Esophagus mucosa (tissue), 1 donor: ENCODE measurements at regions not wholly inside any gene's neighbourhood (a gene's known extent, or its start where the extent isn't known, plus 50 kb on each side); places are given as distances from the start of the nearest gene placed in this dataset.
"Not testable (repeated sequence)": the region's sequence is repeated elsewhere in the genome, so short reads cannot be mapped to it uniquely, and the experiment has no call there.

Experiments used
- ATAC-seq: fragments of 200-7000 bp; cut with Tn5 transposase; one replicate; pipeline ENCODE4 v1.9.1; 2020
- donor health status: DM: yes; HTN: yes; CAD: no.

DNA sequence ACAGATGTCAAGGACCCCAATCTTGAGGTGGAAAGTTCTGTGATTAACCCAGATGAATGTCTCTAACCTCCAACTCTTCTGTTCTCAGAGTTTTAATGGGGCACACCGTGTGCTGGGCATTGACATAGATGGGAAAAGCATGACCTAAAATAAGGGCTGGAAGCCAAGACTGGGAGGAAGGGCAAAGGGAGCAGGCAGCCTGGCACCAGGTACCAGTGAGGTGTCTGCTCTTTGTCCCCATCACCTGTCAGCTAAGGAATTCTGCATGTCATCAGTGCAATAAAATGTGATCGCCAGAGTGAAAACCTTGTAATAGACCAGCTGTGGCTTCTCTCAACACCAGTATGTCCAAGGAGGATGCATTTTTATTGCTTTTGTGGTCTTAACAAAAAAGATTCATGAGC is 143.5 kb upstream of the TPM1 start:
- ATAC-seq = no peak

DNA sequence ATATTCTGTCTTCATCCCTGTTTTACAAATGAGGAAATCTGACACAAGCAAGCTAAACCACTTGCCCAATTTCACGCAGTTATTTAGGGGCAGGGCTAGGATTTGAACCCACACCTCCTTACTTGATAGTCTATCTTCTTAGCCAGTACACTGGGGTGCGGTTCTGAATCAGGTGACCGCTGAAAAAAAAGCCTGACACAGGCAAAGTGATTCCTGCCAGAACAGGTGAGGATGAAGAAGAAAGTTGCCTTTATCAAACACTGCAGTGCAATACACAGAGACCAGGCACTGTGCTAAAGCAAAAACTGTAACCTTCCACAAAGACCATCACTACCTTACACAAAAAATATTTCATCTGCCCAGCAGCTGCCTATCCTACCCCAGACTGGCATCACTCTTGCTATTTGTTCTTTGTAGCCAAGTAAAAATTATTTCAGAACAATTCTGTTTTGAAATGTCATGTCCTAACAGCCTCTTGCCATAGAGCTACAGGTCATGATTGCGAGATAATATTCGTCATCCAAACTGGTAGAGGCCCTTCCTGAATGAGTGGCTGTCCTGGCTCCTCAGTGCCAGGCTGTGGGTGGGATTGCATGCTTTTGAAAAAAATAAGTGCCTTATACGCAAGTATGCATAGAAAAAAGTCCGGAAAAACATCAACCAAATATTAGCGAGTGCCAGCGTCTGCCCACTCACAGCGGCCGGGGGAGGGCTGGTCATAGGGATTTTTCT is 142.3 kb upstream of the TPM1 start:
- ATAC-seq = no peak

- ATAC-seq = no peak
Measured at GRCh38 chr15:62901087-62901486, 141.5 kb upstream of the TPM1 start.

DNA sequence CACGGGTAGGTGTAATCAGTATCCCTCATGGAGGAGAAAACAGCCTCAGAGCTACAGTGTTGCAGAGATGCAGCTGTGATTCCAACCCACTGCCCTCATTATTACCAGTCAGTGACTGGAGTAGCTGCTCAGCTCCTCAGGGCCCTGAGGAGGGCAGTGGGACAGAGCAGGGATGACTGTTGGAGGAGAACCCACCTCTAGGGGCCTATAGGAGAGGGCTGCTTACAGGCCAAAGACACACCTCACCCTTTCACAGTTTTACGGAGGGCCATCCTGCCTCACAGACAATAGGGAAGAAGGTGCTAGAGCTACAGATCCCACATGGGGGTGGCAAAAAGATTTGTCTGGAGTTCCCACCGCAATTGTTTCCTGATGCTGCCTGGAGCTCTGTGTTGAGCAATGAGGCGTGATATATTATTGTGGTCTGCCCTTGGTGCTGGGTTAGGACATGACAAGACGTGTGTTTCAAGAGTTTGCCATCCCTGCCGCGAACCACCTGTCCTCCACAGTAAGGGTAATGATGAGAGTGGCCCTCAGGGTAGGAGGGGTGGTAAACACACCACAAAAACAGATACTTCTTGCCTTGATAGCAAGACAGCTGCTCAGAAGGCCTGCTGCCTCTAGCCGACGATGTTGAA is 140.5 kb upstream of the TPM1 start:
- no peak for ATAC-seq

GRCh38 chr15:62902821-62903220 is 139.7 kb upstream of the TPM1 start:
- ATAC-seq = no peak

- ATAC-seq = no peak
Measured at GRCh38 chr15:62903437-62903836, 139.1 kb upstream of the TPM1 start.

GRCh38 chr15:62904041-62904910 is 138.3 kb upstream of the TPM1 start:
- no peak for ATAC-seq

DNA sequence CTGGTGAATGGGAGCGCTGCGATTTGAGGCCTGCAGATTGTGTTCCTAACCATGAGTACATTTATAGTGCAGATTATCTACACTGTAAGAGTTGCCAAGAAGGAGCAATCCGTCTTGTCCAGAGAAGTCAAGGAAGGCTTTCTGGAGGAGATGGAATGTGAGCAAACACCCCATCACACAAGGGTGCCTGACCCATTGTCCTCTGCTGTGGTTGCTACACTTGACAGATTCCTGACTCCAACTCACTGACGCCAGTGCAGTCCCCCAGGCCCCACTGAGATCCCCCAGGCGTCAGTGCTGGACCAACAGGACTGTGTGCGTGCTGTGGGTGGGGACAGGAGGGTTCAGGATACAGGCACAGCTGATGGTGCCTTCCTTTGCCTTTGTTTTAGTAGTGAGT is 135.9 kb upstream of the TPM1 start:
- ATAC-seq = no peak

- ATAC-seq = no peak
Measured at GRCh38 chr15:62907275-62907674, 135.3 kb upstream of the TPM1 start.

- not testable (repeated sequence) for ATAC-seq
Measured at GRCh38 chr15:62908341-62908740, 134.2 kb upstream of the TPM1 start.

- peak; percentile 17 for ATAC-seq
Measured at GRCh38 chr15:62909257-62909656, 133.3 kb upstream of the TPM1 start.

GRCh38 chr15:62912282-62912681 is 130.3 kb upstream of the TPM1 start:
- ATAC-seq = no peak

DNA sequence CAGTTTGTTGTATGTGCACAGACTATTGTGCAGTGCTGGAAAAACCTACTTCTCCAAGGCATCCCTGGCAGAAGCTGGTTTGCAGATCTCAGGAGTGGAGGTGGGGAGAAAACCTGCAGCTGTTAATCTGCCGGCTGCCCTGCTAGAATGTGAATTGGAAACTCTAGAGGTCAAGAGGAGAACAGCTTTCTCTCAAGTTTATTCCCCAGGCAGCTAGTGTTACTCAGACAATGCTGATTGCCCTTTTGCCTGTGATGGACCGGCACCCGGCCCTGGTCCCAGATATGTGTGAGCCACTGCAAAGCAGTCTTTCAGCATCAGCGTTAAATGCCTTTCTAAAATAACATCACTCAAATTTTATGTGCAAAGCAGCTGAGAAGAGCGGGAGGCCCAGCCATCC is 129.7 kb upstream of the TPM1 start:
- ATAC-seq = no peak

GRCh38 chr15:62913246-62913645 is 129.3 kb upstream of the TPM1 start:
- no peak for ATAC-seq

DNA sequence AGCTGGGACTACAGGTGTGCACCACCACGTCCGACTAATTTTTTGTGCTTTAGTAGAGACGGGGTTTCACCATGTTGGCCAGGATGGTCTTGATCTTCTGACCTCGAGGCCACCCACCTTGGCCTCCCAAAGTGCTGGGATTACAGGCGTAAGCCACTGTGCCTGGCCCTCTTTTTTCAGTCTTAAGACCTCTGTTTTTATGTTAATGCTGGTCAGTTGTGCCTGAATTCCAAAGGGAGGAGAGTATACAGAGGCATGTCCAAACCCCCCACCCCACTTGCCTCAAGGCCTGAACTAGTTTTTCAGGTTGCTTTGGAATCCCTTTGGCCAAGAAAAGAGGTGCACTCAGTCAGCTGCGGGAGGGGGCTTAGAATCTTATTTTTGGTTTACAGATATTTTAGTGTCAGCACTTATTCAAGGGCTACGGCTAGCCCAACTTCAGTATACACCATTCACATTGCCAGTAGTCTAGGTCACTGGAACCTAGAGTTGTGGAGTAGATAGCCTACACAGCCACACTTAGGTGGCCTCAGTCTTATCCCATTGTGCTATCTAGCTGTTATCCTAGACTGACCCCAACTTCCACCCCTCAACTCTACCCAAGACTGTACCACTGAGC is 128.0 kb upstream of the TPM1 start:
- no peak for ATAC-seq

GRCh38 chr15:62920682-62921502 is 121.7 kb upstream of the TPM1 start:
- ATAC-seq = no peak

GRCh38 chr15:62922514-62922913 is 120.0 kb upstream of the TPM1 start:
- ATAC-seq = no peak

- ATAC-seq = no peak
Measured at GRCh38 chr15:62925875-62926274, 116.7 kb upstream of the TPM1 start.

DNA sequence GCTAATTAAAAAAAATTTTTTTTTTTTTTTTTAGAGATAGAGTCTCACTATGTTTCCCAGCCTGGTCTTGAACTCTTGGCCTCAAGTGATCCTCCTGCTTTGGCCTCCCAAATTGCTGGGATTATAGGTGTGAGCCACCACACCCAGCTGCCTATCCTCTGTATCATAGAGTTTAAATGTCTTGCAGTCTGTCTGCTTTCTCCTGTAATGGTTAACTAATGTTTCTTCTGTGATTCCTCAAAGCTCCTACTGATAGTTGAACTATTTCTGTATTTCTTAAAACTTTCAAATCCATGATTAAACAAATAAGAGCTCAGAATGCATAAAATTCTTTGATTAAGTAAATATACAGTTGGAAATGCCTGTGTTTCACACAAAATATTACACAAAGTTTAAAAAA is 115.4 kb upstream of the TPM1 start:
- ATAC-seq = no peak

DNA sequence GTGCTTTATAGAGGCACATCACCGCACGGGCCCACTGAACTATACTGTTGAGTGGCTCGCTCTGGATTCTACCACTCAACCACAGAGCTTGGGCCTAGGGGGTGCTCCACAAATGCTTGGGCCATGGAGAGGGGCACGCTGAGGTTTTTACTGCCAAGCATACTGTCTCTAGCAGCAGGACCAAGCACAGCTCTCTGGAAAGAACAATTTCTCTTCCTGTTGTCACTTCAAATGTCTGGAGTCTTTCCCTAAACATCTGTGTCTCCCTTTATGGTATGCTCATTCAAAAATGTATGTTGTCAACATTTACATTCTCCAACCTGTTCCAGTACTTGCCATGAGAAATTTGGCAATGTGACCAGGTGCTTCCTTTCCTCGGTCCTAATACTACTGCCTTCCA is 114.7 kb upstream of the TPM1 start:
- ATAC-seq = no peak

DNA sequence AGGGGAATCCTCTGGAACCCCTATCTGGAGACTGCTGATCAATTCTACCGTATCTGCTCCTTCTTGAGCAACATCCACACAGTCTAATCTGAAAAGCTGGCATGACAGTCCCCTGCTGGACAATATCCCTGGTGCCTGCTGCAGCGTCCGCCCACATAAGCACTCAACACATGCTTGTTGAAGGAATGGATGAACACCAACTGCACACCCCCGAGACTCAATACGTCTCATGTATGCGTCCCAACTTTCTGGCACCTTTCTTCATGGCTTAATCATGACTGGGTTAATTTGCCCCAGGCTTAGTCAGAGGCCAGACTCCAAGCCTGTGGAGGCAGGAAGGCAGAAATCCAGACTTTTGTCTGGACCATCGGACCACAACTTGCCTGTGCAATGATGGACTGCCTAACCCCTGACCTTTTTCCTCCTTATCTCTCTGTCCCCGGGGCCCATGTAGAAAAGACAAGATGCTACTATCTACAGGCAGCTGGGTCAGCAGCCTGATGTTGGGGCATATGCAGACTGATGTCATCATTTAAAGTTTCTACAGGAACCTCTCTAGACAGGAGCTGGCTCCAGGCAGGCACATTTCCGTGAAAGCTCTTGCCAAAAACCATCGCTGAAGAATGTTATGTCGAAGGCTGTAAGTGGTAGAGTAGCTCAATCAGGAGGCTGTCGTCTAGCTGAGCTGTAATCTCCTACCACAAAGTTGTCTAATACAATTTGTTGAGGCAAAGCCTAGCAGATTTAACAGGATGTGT is 114.1 kb upstream of the TPM1 start:
- ATAC-seq = peak; percentile 36

DNA sequence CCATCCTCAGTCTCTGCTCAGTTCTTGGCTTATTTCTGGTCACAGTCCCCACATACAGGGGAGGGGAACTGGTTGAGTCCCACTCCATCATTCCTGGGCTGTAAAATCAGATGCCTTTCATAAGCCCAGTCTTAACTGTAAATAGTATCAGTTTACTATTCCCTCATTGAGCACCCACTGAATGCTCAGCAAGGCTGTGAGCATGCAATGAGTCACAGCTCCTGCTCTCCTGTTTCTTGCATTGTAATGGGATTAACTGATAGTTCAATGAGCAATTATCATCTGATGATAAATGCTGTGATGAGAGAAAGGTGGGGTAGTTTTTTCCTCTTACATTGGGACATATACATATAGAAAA is 113.6 kb upstream of the TPM1 start:
- ATAC-seq = peak; percentile 66
